ENCODE measurements at regions not wholly inside any gene's neighbourhood (a gene's known extent, or its start where the extent isn't known, plus 50 kb on each side); places are given as distances from the start of the nearest gene placed in this dataset.
"Not testable (repeated sequence)": the region's sequence is repeated elsewhere in the genome, so short reads cannot be mapped to it uniquely, and the experiment has no call there.

- no peak for TF ChIP-seq CTCF (IDR thresholded peaks at IDR 0.05; ENCODE audit: insufficient read depth, low read length)
- no peak overlapping the region for H3K4me3 ChIP-seq (ENCODE audit: low read depth, low read length)
- no peak for DNase-seq (ENCODE audit: low read depth)
Observed at GRCh38 chr9:135357863-135358551, 121.6 kb upstream of the PPP1R26 start.

- TF ChIP-seq CTCF (IDR thresholded peaks at IDR 0.05; ENCODE audit: insufficient read depth, low read length), result no peak
- DNase-seq (ENCODE audit: low read depth), result no peak
- H3K4me3 ChIP-seq (ENCODE audit: low read depth, low read length), result no peak overlapping the region
Observed at GRCh38 chr9:135358552-135358940, 121.0 kb upstream of the PPP1R26 start.

- no peak overlapping the region for H3K4me3 ChIP-seq (ENCODE audit: low read depth, low read length)
- DNase-seq (ENCODE audit: low read depth), result no peak
- TF ChIP-seq CTCF (IDR thresholded peaks at IDR 0.05; ENCODE audit: insufficient read depth, low read length), result no peak
Observed at GRCh38 chr9:135359764-135360163, 119.8 kb upstream of the PPP1R26 start.

GRCh38 chr9:135360617-135361016 is 119.0 kb upstream of the PPP1R26 start:
- H3K4me3 ChIP-seq (ENCODE audit: low read depth, low read length), result no peak overlapping the region
- no peak for TF ChIP-seq CTCF (IDR thresholded peaks at IDR 0.05; ENCODE audit: insufficient read depth, low read length)
- no peak for DNase-seq (ENCODE audit: low read depth)

GRCh38 chr9:135361668-135362067 is 117.9 kb upstream of the PPP1R26 start:
- not testable (repeated sequence) for DNase-seq (ENCODE audit: low read depth); H3K4me3 ChIP-seq (ENCODE audit: low read depth, low read length)

- no peak for DNase-seq (ENCODE audit: low read depth)
- H3K4me3 ChIP-seq (ENCODE audit: low read depth, low read length), result no peak overlapping the region
- no peak for TF ChIP-seq CTCF (IDR thresholded peaks at IDR 0.05; ENCODE audit: insufficient read depth, low read length)
Observed at GRCh38 chr9:135363596-135363995, 116.0 kb upstream of the PPP1R26 start.

GRCh38 chr9:135365013-135365768 is 114.4 kb upstream of the PPP1R26 start:
- no peak overlapping the region for H3K4me3 ChIP-seq (ENCODE audit: low read depth, low read length)
- TF ChIP-seq CTCF (IDR thresholded peaks at IDR 0.05; ENCODE audit: insufficient read depth, low read length), result no peak
- DNase-seq (ENCODE audit: low read depth), result no peak

Measured in fibroblast of the aortic adventitia (primary cell).